Fibroblast of skin of abdomen (primary cell): ENCODE measurements at regions not wholly inside any gene's neighbourhood (a gene's known extent, or its start where the extent isn't known, plus 50 kb on each side); places are given as distances from the start of the nearest gene placed in this dataset.
"Not testable (repeated sequence)": the region's sequence is repeated elsewhere in the genome, so short reads cannot be mapped to it uniquely, and the experiment has no call there.

ENCODE experiments used
- DNase-seq: peaks from one replicate; pipeline ENCODE4 v3.0.0-alpha.2; 2013

DNA sequence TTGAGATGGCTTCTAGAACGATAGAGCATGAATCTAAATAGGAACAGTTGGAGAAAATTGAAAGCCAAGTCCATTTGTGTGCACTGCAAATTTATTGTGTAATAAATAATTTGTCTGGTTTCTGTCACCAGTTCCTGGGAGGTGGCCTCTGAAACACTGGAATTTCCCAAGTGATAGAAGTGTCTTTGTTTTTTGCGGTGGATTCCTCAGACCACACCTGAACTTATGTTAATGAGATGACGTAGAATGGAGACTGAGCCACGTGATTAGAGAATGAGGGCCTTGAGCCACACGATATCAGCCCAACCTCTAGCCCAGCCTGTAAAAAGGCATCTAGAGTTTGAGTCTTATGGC lies 105.1 kb downstream of the MSX2 start:
- no peak for DNase-seq

- no peak for DNase-seq
Observed at GRCh38 chr5:174828804-174829510, 104.6 kb downstream of the MSX2 start.

DNA sequence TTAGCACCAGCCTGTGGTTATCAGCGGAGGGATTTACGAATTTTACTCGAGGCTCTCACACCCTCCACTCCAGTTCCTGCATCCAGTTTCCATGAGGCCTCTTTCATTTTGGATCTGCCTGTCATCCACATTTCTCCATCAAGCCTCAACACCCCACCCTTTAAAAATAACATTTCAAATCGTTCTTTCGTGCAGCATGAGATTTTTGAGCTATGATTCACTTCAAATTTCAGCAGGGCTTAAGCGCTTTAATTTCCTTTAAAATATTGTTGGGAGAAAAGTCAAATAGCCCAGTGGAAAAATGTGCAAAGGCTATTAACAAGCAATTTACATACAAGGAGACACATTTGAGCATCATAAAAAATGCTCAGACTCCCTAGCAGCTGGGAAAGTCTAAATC lies 103.2 kb downstream of the MSX2 start:
- peak; percentile 79 for DNase-seq

DNA sequence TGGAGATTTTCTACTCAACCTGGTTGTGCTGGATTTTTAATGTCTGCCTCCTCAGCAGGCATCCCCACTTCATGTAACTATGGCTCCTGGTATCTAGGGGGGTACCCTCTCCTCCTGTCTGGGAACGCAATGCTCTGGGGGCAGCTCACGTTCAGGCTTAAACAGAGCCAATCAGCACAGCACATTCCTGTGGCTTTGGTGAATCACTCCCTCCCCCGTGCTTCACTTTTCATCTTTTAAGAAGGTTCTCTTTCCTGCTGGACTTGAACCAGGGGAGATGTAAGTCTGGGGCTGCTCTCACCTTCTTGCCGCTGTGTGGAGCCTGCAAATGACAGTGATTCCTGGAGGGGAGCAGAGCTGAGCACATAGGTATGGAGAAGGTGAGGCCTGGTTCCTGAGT lies 101.2 kb downstream of the MSX2 start:
- peak; percentile 62 for DNase-seq

DNA sequence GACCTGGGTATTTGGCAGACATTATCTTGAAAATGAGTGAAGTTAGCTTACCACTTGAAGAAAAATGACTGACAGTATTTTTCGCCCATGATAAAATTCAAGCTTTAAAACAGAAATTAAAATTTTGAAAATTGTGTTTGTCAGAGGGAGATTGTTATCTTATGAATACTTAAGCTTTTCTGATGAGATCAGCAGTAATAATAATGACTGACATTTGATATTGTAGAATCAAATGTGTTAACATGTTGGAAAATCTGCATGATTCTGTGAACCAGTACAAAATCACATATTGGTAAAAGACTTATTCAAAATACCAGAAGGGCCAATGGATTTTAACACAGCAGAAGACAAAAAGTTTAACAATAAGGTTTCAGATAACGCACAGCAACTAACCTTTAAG lies 94.0 kb downstream of the MSX2 start:
- no peak for DNase-seq

GRCh38 chr5:174817610-174818009 lies 93.2 kb downstream of the MSX2 start:
- DNase-seq = no peak

DNA sequence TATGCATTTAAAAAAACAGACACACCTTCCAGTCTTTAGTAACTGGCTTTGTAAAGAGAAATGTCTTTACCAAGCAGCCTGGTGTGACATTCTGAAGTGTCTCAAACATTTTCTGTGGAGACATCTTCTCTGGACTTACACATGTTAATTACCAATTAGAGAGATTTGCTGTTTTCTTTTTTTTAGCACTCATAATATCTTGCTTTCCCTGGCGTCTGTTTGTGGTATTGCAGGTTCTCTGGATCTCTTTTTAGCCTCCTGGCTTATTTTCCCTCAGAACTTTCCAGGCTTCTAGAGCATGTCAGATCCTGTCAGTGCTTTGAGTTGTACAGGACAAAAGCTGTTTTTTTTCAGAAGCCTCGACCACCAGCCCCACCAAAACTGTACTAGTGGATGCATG lies 92.5 kb downstream of the MSX2 start:
- no peak for DNase-seq

- no peak for DNase-seq
Observed at GRCh38 chr5:174811438-174811837, 87.1 kb downstream of the MSX2 start.

GRCh38 chr5:174810796-174811195 lies 86.4 kb downstream of the MSX2 start:
- DNase-seq = no peak

DNA sequence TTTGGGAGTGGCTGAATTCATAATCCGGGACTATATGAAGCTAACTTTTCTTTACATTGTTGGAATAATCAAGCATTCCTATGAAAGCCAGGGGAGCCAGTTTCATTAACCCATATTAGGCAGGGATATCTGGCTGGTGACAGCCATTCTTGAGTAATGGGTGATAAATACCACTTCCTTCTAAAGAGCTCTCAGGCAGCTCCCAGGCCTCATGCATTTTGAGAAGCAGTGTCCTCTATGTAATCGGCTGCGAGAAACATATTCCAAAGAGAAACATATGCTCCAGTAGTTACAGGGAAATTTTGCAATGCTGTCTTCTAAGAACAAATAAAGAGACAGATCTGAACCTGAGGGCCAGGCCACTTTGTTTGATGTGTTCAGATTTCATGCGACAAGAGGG lies 83.1 kb downstream of the MSX2 start:
- DNase-seq = peak; percentile 72

- DNase-seq = no peak
Observed at GRCh38 chr5:174806729-174807128, 82.3 kb downstream of the MSX2 start.

DNA sequence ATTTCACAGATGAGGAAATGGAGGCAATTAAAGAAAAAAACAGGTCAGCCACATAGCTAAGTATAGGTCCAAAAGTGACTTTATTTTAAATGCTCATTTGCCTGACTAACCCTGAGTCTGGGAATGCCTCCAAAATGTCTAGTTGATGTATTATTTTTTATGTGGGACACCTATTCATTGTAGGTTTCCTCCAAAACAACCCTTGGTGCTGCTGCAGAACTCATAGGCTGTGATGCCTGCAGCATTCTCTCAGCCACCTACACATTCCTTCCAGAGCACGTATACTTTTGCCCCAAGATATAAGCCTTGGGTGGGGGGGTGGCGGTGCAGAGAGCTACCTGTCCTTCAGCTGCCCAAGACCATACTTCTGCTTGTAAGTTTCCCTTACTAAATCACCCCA lies 77.4 kb downstream of the MSX2 start:
- peak; percentile 35 for DNase-seq

- DNase-seq = no peak
Observed at GRCh38 chr5:174800435-174800834, 76.1 kb downstream of the MSX2 start.

GRCh38 chr5:174799121-174799520 lies 74.7 kb downstream of the MSX2 start:
- DNase-seq = peak; percentile 89

DNA sequence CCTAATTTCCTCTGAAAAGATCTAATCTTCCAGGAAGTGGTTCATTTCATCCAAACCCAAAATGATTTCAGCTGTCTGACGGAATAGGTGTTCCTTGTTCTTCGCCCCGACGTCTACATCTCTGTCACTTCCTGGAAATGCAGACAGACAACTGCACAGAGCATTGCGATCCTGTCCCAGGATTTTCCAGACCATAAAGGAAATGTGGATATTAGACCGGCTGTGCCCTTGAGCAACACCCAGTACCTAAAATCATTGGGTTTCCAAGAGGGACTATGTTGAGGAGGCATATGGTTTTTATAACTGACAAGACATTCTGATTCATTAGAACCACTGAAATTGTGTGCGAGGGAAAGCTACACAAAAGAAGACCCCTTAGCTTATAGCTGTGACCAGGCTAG lies 74.2 kb downstream of the MSX2 start:
- peak; percentile 58 for DNase-seq

DNA sequence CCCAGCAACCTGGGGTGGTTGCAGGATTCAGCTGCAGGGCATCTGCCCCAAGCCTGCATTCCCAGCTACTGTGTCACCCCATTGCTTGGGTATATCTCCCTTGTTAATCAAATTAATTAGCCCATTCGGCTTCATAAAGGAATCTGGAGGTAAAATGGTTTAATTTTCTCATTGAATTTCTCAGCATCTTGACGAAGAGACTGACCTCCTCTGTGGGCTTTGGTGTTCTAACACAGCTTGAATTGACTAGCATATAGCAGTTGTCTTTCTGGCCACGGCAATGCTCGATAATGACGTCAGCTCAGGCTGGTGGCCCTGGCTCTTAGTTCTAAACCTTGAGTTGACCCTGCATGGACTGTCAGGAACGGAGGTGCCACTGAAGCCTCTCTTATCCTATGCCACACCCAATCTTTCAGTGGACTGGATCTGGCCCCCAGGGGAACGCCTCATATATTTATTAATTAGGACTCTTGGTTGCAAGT lies 72.4 kb downstream of the MSX2 start:
- DNase-seq = no peak

DNA sequence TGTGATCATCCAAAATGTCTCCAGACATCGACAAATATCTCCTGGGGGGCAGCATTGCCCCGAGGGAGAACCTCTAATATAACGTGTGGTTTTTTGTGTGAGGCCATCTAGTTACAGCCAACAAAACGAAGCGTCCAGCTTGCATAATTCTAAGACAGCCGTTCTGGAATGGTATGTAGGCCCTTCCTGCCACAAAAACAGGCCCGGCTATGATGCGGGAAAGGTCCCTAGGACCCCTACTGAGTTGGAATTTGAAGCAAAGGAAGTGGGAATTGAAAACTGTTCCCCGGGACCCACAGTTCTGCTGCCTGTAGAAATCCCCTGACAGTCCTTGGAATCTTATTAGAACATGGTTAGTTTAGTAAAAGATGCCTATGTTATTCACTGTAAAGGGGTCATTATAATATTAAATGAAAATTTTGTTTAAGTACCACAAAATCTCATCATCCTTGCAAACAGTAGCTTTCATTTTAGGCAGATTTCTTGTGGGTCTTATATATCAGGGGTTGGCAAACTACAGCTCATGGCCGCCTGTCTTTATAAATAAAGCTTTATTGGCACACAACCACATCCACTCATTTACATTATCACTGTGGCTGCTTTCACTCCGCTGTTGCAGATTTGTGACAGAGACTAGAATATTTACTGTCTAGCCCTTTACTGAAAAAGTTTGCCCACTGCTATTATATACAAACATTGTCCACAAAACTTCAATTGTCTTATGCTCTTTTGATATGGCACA lies 70.7 kb downstream of the MSX2 start:
- peak; percentile 72 for DNase-seq

GRCh38 chr5:174793684-174794328 lies 69.4 kb downstream of the MSX2 start:
- peak; percentile 65 for DNase-seq

- DNase-seq = no peak
Observed at GRCh38 chr5:174793076-174793475, 68.7 kb downstream of the MSX2 start.

- DNase-seq = not testable (repeated sequence)
Observed at GRCh38 chr5:174792265-174792664, 67.9 kb downstream of the MSX2 start.

DNA sequence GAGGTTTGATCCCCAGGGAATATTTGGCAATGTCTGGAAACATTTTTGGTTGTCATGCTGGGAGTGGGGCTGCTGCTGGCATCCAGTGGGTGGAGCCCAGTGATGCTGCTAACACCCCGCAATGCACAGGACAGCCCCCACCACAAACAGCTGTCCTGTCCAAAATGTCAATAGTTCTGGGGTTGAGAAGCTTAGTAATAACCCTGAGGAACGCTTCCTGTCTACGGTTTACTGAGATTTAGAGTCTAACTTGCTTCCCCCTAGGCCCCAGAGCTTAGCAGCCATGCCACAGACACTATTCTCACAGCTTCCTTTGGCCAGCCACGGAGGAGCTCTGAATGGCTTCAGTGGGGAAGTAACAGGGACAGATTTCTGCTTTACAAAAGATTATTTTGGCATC lies 66.5 kb downstream of the MSX2 start:
- DNase-seq = no peak

DNA sequence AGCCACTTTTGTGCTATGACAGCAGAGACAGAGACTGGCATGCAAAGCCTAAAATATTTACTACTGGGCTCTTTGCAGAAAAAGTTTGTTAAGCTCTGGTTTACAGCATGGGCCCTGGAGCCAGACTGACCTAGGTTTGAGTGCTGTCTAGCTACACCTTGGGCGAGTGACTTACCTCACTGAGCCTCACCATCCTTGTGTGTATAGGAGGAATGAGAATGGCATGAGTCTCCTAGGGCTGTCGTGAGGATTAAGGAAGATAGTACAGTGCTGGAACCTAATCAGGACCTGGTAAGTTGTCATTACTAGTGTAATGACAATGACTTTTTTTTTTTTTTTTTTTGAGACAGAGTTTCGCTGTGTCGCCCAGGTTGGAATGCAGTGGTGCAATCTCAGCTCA lies 65.2 kb downstream of the MSX2 start:
- no peak for DNase-seq

- DNase-seq = no peak
Observed at GRCh38 chr5:174785120-174785680, 60.8 kb downstream of the MSX2 start.
